K562 (cell line): ENCODE measurements at regions not wholly inside any gene's neighbourhood (a gene's known extent, or its start where the extent isn't known, plus 50 kb on each side); places are given as distances from the start of the nearest gene placed in this dataset.

Experiments used
- ATAC-seq: fragments of 200-7000 bp; cut with Tn5 transposase; 3 replicates; pipeline ENCODE4 v1.9.1; 2020; ENCODE audit warnings: moderate library complexity
- BruUV-seq: library from RNA; stranded (reverse); fragments of 400-500 nt; replicated peaks from 2 replicates; lab custom pipeline; 2021; lab: Mats Ljungman, UMichigan
- CTCF ChIA-PET: fragments of 300-600 bp; formaldehyde crosslinking; extraction: SDS; loops from one replicate; lab custom pipeline; 2021; ENCODE audit warnings: low intra/inter-chr PET ratio; lab: Yijun Ruan, JAX
- POLR2A ChIA-PET: fragments of 300-600, 350-650 bp; sonication (Branson Sonifier 250); formaldehyde crosslinking; extraction: SDS; loops from one replicate; lab custom pipeline; 2021; ENCODE audit warnings: antibody characterized with exemption, inconsistent platforms; lab: Yijun Ruan, JAX
- DNase-seq, 4 experiments: peaks; one replicate each; pipeline versions ENCODE4 v3.0.0 to v3.0.0-alpha.2; 2011 to 2018; ENCODE audit warnings: low spot score in 3 of 4, mixed read lengths in 3 of 4; ENCODE audit errors: extremely low read depth in 1 of 4
- FAIRE-seq: peaks from 2 replicates; lab custom pipeline; 2011; peaks lifted over from hg19 to GRCh38; lab: Jason Lieb, UNC
- H2AFZ ChIP-seq: 2 replicates; pipeline ENCODE4 v1.6.0; 2011; ENCODE audit warnings: low read depth, low read length, control low read depth, inconsistent platforms
- H3K27ac ChIP-seq: fragments of 200-600 bp; 3 replicates; pipeline ENCODE4 v1.8.0; 2011; ENCODE audit warnings: low read depth, mild to moderate bottlenecking, control low read depth, inconsistent platforms, low read length, moderate library complexity, mixed read lengths; ENCODE audit errors: extremely low read depth
- H3K27me3 ChIP-seq, 2 experiments: fragments of 300-600 bp in 1 of 2; 2 replicates in 1 of 2; 3 replicates in 1 of 2; pipeline versions ENCODE4 v1.6.0 to v1.8.0; 2011; ENCODE audit warnings: inconsistent platforms in 2 of 2, low read length in 2 of 2, mild to moderate bottlenecking in 1 of 2, mixed read lengths in 1 of 2, moderate library complexity in 1 of 2; ENCODE audit not compliant: control insufficient read depth in 2 of 2, insufficient read depth in 2 of 2
- H3K36me3 ChIP-seq: fragments of 300-600 bp; 3 replicates; pipeline ENCODE4 v1.8.0; 2011; ENCODE audit warnings: mild to moderate bottlenecking, low read length, inconsistent platforms; ENCODE audit not compliant: control insufficient read depth, insufficient read depth
- H3K4me1 ChIP-seq, 2 experiments: fragments of 200-600 bp in 1 of 2; replicated peaks in 1 of 2; 2 replicates in 1 of 2; 3 replicates in 1 of 2; pipeline versions ENCODE4 v1.5.1 to v1.8.0; 2011; ENCODE audit warnings: inconsistent platforms in 2 of 2, low read length in 2 of 2, mild to moderate bottlenecking in 1 of 2, mixed read lengths in 1 of 2, moderate library complexity in 1 of 2; ENCODE audit not compliant: control insufficient read depth in 2 of 2, insufficient read depth in 2 of 2
- H3K4me2 ChIP-seq: 2 replicates; pipeline ENCODE4 v1.6.1; 2011; ENCODE audit warnings: low read length, control low read depth, inconsistent platforms, mixed read lengths; ENCODE audit not compliant: insufficient read depth
- H3K4me3 ChIP-seq: fragments of 200-600 bp; sonication (generic), shearing (Covaris generic); 2 replicates; pipeline ENCODE4 v1.5.1; 2016; ENCODE audit warnings: control low read depth, inconsistent platforms
- H3K79me2 ChIP-seq: fragments of 200-600 bp; 3 replicates; pipeline ENCODE4 v1.8.0; 2011; ENCODE audit warnings: low read length, inconsistent platforms; ENCODE audit not compliant: control insufficient read depth, insufficient read depth
- H3K9ac ChIP-seq, 2 experiments: 2 replicates each; pipeline versions ENCODE4 v1.6.0 to v1.6.1; 2011; ENCODE audit warnings: low read depth in 2 of 2, low read length in 2 of 2, control low read depth in 1 of 2, inconsistent platforms in 1 of 2, mild to moderate bottlenecking in 1 of 2, mixed read lengths in 1 of 2; ENCODE audit not compliant: insufficient read depth in 1 of 2
- H3K9me1 ChIP-seq: one replicate; pipeline ENCODE4 v1.6.0; 2011; ENCODE audit warnings: inconsistent platforms, mild to moderate bottlenecking, low read length, moderate library complexity; ENCODE audit not compliant: control insufficient read depth, insufficient read depth
- H3K9me3 ChIP-seq: replicated peaks from 2 replicates; pipeline ENCODE4 v1.5.1; 2011; ENCODE audit warnings: low read depth, low read length, inconsistent platforms; ENCODE audit not compliant: control insufficient read depth, insufficient read depth
- H4K20me1 ChIP-seq: replicated peaks from 2 replicates; pipeline ENCODE4 v1.6.1; 2011; ENCODE audit warnings: low read length, inconsistent platforms, mixed read lengths; ENCODE audit not compliant: control insufficient read depth, insufficient read depth
- BRCA1 ChIP-seq, 2 experiments: fragments of 450-650 bp in 1 of 2; sonication (generic) in 1 of 2; formaldehyde crosslinking in 1 of 2; IDR thresholded peaks; 2 replicates each; pipeline versions ENCODE4 v1.5.0 to v1.6.1; 2017 to 2020; ENCODE audit warnings: mild to moderate bottlenecking in 1 of 2, missing genetic modification reagents in 1 of 2
- EP300 ChIP-seq: IDR thresholded peaks from 2 replicates; pipeline ENCODE4 v1.6.1; 2012; ENCODE audit warnings: low read length, improper control_type of control experiment
- FOXK2 ChIP-seq, 2 experiments: fragments of 450-650 bp; IDR thresholded peaks in 1 of 2; conservative IDR thresholded peaks in 1 of 2; 2 replicates each; pipeline ENCODE4 v1.6.1; 2016; ENCODE audit warnings: low read depth in 2 of 2, mild to moderate bottlenecking in 1 of 2
- HINFP ChIP-seq: fragments of 450-650 bp; conservative IDR thresholded peaks from 2 replicates; pipeline ENCODE4 v1.6.1; 2016; ENCODE audit warnings: missing genetic modification characterization, low read depth, mild to moderate bottlenecking, control low read depth, missing compliant biosample characterization
- HLTF ChIP-seq: fragments of 450-650 bp; IDR thresholded peaks from 2 replicates; pipeline ENCODE4 v1.6.1; 2016
- NBN ChIP-seq: fragments of 450-650 bp; IDR thresholded peaks from 2 replicates; pipeline ENCODE4 v1.6.1; 2016; ENCODE audit warnings: low read depth, mild to moderate bottlenecking
- NONO ChIP-seq, 2 experiments: fragments of 200-400 bp in 1 of 2; fragments of 450-650 bp in 1 of 2; formaldehyde crosslinking in 1 of 2; IDR thresholded peaks; 2 replicates each; pipeline ENCODE4 v1.6.1; 2017; ENCODE audit warnings: low read depth in 2 of 2, mild to moderate bottlenecking in 2 of 2, moderate library complexity in 2 of 2, low read length in 1 of 2
- PHF20 ChIP-seq: fragments of 450-650 bp; IDR thresholded peaks from 2 replicates; pipeline ENCODE4 v1.6.1; 2018; ENCODE audit not compliant: partially characterized antibody
- RAD51 ChIP-seq: fragments of 450-650 bp; IDR thresholded peaks from 2 replicates; pipeline ENCODE4 v1.7.1; 2016; ENCODE audit warnings: low read depth, mild to moderate bottlenecking, borderline replicate concordance
- SMARCB1 ChIP-seq: IDR thresholded peaks from 2 replicates; pipeline ENCODE4 v1.6.1; 2011; ENCODE audit warnings: improper control_type of control experiment, low read depth; ENCODE audit not compliant: insufficient read length
- STAT5A ChIP-seq: IDR thresholded peaks from 2 replicates; pipeline ENCODE4 v1.6.1; 2012; ENCODE audit warnings: low read length, inconsistent platforms, borderline replicate concordance
- TBP ChIP-seq: optimal IDR thresholded peaks from 2 replicates; pipeline ENCODE3; 2011; ENCODE audit warnings: low read depth, low read length, improper control_type of control experiment
- ZNF316 ChIP-seq: fragments of 450-650 bp; IDR thresholded peaks from 2 replicates; pipeline ENCODE4 v1.6.1; 2016
- ZNF717 ChIP-seq: fragments of 250-450 bp; sonication (Bioruptor Pico); IDR thresholded peaks from 2 replicates; pipeline ENCODE4 v1.5.0; 2021
- ZNF740 ChIP-seq, 3 experiments: fragments of 200-800 bp in 1 of 3; sonication (Bioruptor generic) in 1 of 3; sonication (generic) in 1 of 3; formaldehyde crosslinking in 1 of 3; IDR thresholded peaks; 2 replicates each; pipeline versions ENCODE4 v1.6.1 to v1.8.0; 2016 to 2022; ENCODE audit warnings: mild to moderate bottlenecking in 2 of 3, missing compliant biosample characterization in 2 of 3, missing genetic modification characterization in 2 of 3, missing genetic modification reagents in 1 of 3
- WGBS: fragments of 100-300 bp; shearing (Covaris generic); methylation state at CpG from one replicate; pipeline ENCODE4 v1.1.6; 2016; ENCODE audit warnings: low coverage, mixed read lengths; ENCODE audit not compliant: insufficient coverage; ENCODE audit errors: missing lambda C conversion rate; 5-methylcytosine and 5-hydroxymethylcytosine counted together
- in situ Hi-C: fragments of 300-500 bp; cut with MboI; formaldehyde crosslinking; loops from 4 replicates; pipeline ENCODE4 v1.15.0; 2018; ENCODE audit warnings: inconsistent platforms, mixed read lengths
- intact Hi-C: fragments of 100-400 bp; cut with micrococcal nuclease; formaldehyde crosslinking; loops from 2 replicates; pipeline ENCODE4 v1.14.2; 2022

GRCh38 chr22:48534395-48534958, 1293.2 kb downstream of the BRD1 start:
- ChIA-PET POLR2A (interaction anchor here (0.6 kb wide), 1 partner anchor 65 kb away, joined by 3 read pairs; no protein-coding TSS in a partner anchor), CTCF (no interaction called here)
- in situ Hi-C loops (no loop called here), intact Hi-C loops (no loop called here)
- no peaks in the 10 kb centered on the region for H3K9me1 ChIP-seq
- H4K20me1 ChIP-seq = no peaks in the 10 kb centered on the region
- peaks cover 0 to 7% of the 10 kb centered on the region in 2 experiments; a peak in 2 of 5 replicates for H3K27me3 ChIP-seq
- no peak for TF ChIP-seq SMARCB1
- TF ChIP-seq TBP = no peak
- DNase-seq (no peak), FAIRE-seq (no peak), ATAC-seq (no peak)
- no peak overlapping the region for H3K9ac ChIP-seq
- no peaks in the 10 kb centered on the region for H3K79me2 ChIP-seq
- H3K9me3 ChIP-seq = no peaks in the 10 kb centered on the region
- no peaks in the 10 kb centered on the region for H3K36me3 ChIP-seq
- 4% methylated on average over 4 of the region's 22 CpGs for WGBS
- H3K4me1 ChIP-seq = no peaks in the 10 kb centered on the region
- H3K4me3 ChIP-seq = no peak overlapping the region
- no peak overlapping the region for H3K27ac ChIP-seq
- BruUV-seq = no TSS peak
- no peak overlapping the region for H2AFZ ChIP-seq
- no peak overlapping the region for H3K4me2 ChIP-seq

- H3K4me2 ChIP-seq = no peak overlapping the region
- no peaks in the 10 kb centered on the region for H3K79me2 ChIP-seq
- no peak overlapping the region for H3K4me3 ChIP-seq
- H3K36me3 ChIP-seq = no peaks in the 10 kb centered on the region
- no peak overlapping the region for H3K9ac ChIP-seq
- ChIA-PET POLR2A (interaction anchor here (0.6 kb wide), 1 partner anchor 228 kb away, joined by 3 read pairs; no protein-coding TSS in a partner anchor), CTCF (no interaction called here)
- no peak for FAIRE-seq
- ATAC-seq = no peak
- in situ Hi-C loops = no loop called here
- 0% methylated on average over 4 of the region's 12 CpGs for WGBS
- no peaks in the 10 kb centered on the region for H4K20me1 ChIP-seq
- H3K9me1 ChIP-seq = no peaks in the 10 kb centered on the region
- no TSS peak for BruUV-seq
- no peak overlapping the region for H2AFZ ChIP-seq
- no peaks in the 10 kb centered on the region for H3K27me3 ChIP-seq
- DNase-seq = no peak
- H3K9me3 ChIP-seq = no peaks in the 10 kb centered on the region
- H3K27ac ChIP-seq = no peak overlapping the region
- intact Hi-C loops = no loop called here
- H3K4me1 ChIP-seq = no peaks in the 10 kb centered on the region
- TF ChIP-seq PHF20 = no peak
- no peak for TF ChIP-seq FOXK2 (conservative IDR thresholded peaks at IDR 0.05 in 1 of 2, IDR thresholded peaks at IDR 0.05 in 1 of 2; ENCODE audit: low read depth in 2 of 2)
- TF ChIP-seq HINFP = no peak
- no peak for TF ChIP-seq ZNF717 (CRISPR knock-in tag)
- no peak for TF ChIP-seq ZNF740 (CRISPR knock-in tag; IDR thresholded peaks at IDR 0.05)
- TF ChIP-seq ZNF740 (tag; IDR thresholded peaks at IDR 0.05) = no peak
- no peak for TF ChIP-seq RAD51
- no peak for TF ChIP-seq HLTF
- TF ChIP-seq NBN = no peak
- TF ChIP-seq NONO (IDR thresholded peaks at IDR 0.05; ENCODE audit: low read depth in 2 of 2, low read length in 1 of 2) = no peak
- TF ChIP-seq ZNF316 = no peak
- TF ChIP-seq BRCA1 (IDR thresholded peaks at IDR 0.05) = no peak
- no peak for TF ChIP-seq BRCA1 (CRISPR knock-in tag; IDR thresholded peaks at IDR 0.05)
- TF ChIP-seq EP300 = no peak
- TF ChIP-seq STAT5A = no peak
Measured at GRCh38 chr22:48532986-48533385, 1294.7 kb downstream of the BRD1 start.
